Calu3 (cell line): ENCODE measurements at regions not wholly inside any gene's neighbourhood (a gene's known extent, or its start where the extent isn't known, plus 50 kb on each side); places are given as distances from the start of the nearest gene placed in this dataset.

ENCODE experiments used
- BruUV-seq: library from RNA; stranded (reverse); fragments of 400-500 nt; replicated peaks from 2 replicates; lab custom pipeline; 2021; lab: Mats Ljungman, UMichigan
- CTCF ChIA-PET: fragments of 300-600 bp; sonication (Branson Sonifier 250); formaldehyde crosslinking; loops from one replicate; lab custom pipeline; 2022; ENCODE audit warnings: antibody characterized with exemption; lab: Charles Lee
- DNase-seq: peaks from one replicate; pipeline ENCODE4 v3.0.0; 2022
- H3K27ac Mint-ChIP-seq: one replicate; pipeline ENCODE4 v1.8.0; 2022; ENCODE audit warnings: mixed read lengths; ENCODE audit not compliant: unreplicated experiment
- H3K27me3 Mint-ChIP-seq: one replicate; pipeline ENCODE4 v1.8.0; 2022; ENCODE audit warnings: mixed read lengths; ENCODE audit not compliant: unreplicated experiment
- H3K36me3 Mint-ChIP-seq: one replicate; pipeline ENCODE4 v1.8.0; 2022; ENCODE audit warnings: mild to moderate bottlenecking, moderate library complexity, mixed read lengths; ENCODE audit not compliant: insufficient read depth, unreplicated experiment
- H3K4me1 Mint-ChIP-seq: one replicate; pipeline ENCODE4 v1.8.0; 2022; ENCODE audit warnings: mild to moderate bottlenecking, low read depth, mixed read lengths; ENCODE audit not compliant: unreplicated experiment
- H3K4me3 Mint-ChIP-seq: one replicate; pipeline ENCODE4 v1.8.0; 2022; ENCODE audit warnings: mild to moderate bottlenecking, low read depth, moderate library complexity, mixed read lengths; ENCODE audit not compliant: unreplicated experiment
- H3K9me3 Mint-ChIP-seq: one replicate; pipeline ENCODE4 v1.8.0; 2022; ENCODE audit warnings: low read depth, mixed read lengths; ENCODE audit not compliant: unreplicated experiment
- CTCF ChIP-seq: fragments of 200-600 bp; IDR thresholded peaks from one replicate; pipeline ENCODE4 v1.8.0; 2022; ENCODE audit warnings: antibody characterized with exemption; ENCODE audit not compliant: unreplicated experiment
- intact Hi-C: fragments of 100-400 bp; cut with micrococcal nuclease; formaldehyde crosslinking; loops from one replicate; pipeline ENCODE4 v1.10.0; 2022; ENCODE audit not compliant: unreplicated experiment

- Mint-ChIP-seq H3K27ac (no peak overlapping the region), H3K9me3 (no peaks in the 10 kb centered on the region), H3K4me3 (no peak overlapping the region), H3K36me3 (peaks cover 8% of the 10 kb centered on the region), H3K27me3 (no peaks in the 10 kb centered on the region), H3K4me1 (peaks cover 27% of the 10 kb centered on the region)
- TF ChIP-seq CTCF: no peak
- DNase-seq: no peak
- CTCF ChIA-PET: no interaction called here
- BruUV-seq: no TSS peak
- intact Hi-C loops: loop anchor here (5.0 kb wide), 1 partner anchor 141 kb away; the partner anchor contains the start of gene ID2
Observed at GRCh38 chr2:8541223-8541622, 140.6 kb upstream of the ID2 start.

- BruUV-seq: no TSS peak
- no peak for TF ChIP-seq CTCF
- H3K9me3 Mint-ChIP-seq: no peaks in the 10 kb centered on the region
- intact Hi-C loops: loop anchor here (5.0 kb wide), 1 partner anchor 141 kb away; the partner anchor contains the start of gene ID2
- no peaks in the 10 kb centered on the region for H3K27me3 Mint-ChIP-seq
- H3K4me1 Mint-ChIP-seq: peaks cover 27% of the 10 kb centered on the region
- no peak for DNase-seq
- CTCF ChIA-PET: no interaction called here
- peaks cover 8% of the 10 kb centered on the region for H3K36me3 Mint-ChIP-seq
- H3K27ac Mint-ChIP-seq: no peak overlapping the region
- H3K4me3 Mint-ChIP-seq: no peak overlapping the region
Observed at GRCh38 chr2:8541636-8542035, 140.2 kb upstream of the ID2 start.

GRCh38 chr2:8542381-8543059 is 139.3 kb upstream of the ID2 start:
- H3K4me3 Mint-ChIP-seq: no peak overlapping the region

GRCh38 chr2:8543060-8543382 is 138.8 kb upstream of the ID2 start:
- DNase-seq: no peak
- CTCF ChIA-PET: no interaction called here
- peaks cover 27% of the 10 kb centered on the region for H3K4me1 Mint-ChIP-seq
- H3K36me3 Mint-ChIP-seq: peaks cover 8% of the 10 kb centered on the region
- H3K27me3 Mint-ChIP-seq: no peaks in the 10 kb centered on the region
- H3K4me3 Mint-ChIP-seq: no peak overlapping the region
- no peaks in the 10 kb centered on the region for H3K9me3 Mint-ChIP-seq
- TF ChIP-seq CTCF: no peak
- intact Hi-C loops: loop anchor here (5.0 kb wide), 1 partner anchor 139 kb away; the partner anchor contains the start of gene ID2
- BruUV-seq: no TSS peak
- H3K27ac Mint-ChIP-seq: no peak overlapping the region

More at GRCh38 chr2:8542381-8543059, 139.3 kb upstream of the ID2 start:
- CTCF ChIA-PET: no interaction called here
- no peak for TF ChIP-seq CTCF
- Mint-ChIP-seq H3K4me1 (peaks cover 27% of the 10 kb centered on the region), H3K27me3 (no peaks in the 10 kb centered on the region), H3K9me3 (no peaks in the 10 kb centered on the region), H3K36me3 (peaks cover 8% of the 10 kb centered on the region), H3K27ac (no peak overlapping the region)
- intact Hi-C loops: loop anchor here (5.0 kb wide), 1 partner anchor 140 kb away; the partner anchor contains the start of gene ID2
- BruUV-seq: no TSS peak
- DNase-seq: no peak
